ENCODE measurements at regions not wholly inside any gene's neighbourhood (a gene's known extent, or its start where the extent isn't known, plus 50 kb on each side); places are given as distances from the start of the nearest gene placed in this dataset.

DNA sequence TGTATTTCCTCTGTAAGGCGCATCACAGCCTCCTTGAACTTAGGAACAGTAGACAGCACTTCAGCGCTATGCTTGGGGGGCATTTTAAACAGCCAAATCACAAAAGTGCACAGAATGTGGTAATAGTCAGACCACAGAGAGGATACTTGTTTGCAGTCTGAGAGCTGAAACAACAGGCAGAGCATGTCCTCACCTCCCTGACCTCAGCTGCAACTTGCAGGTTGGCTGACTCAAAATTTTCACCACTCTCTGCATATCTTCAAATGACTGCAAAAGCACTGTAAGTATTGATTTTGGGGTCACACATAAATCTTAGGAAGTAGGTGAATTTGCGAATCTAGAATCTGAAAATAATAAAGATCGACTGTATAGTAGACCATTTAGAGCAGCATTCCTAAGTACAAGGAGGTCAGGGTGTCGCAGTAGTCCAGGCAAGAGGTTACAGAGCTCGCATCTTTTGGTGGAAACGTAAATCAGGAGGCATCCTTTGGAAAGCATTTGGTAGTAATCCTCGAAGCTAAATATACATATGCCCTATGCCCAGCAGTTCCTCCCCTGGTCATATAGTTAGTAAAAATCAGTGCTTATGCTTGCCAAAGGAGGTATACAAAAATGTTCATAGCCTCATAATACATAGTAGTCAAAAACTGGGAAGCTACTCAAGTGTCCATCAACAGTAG, 108.2 kb upstream of the MYCN start:
- Histone ChIP-seq H3K4me1 (ENCODE audit: low read length) (no peaks in the 10 kb centered on the region), H4K20me1 (ENCODE audit: insufficient read depth, low read length) (no peaks in the 10 kb centered on the region), H3K27ac (ENCODE audit: low read length) (no peak overlapping the region), H2AFZ (ENCODE audit: low read depth, low read length) (no peak overlapping the region), H3K4me3 (ENCODE audit: low read length) (no peak overlapping the region), H3K4me2 (ENCODE audit: low read length) (no peak overlapping the region), H3K9me3 (ENCODE audit: insufficient read depth, low read length) (no peaks in the 10 kb centered on the region), H3K9ac (ENCODE audit: low read length) (no peak overlapping the region), H3K36me3 (replicated peaks; ENCODE audit: low read depth, low read length) (no peaks in the 10 kb centered on the region), H3K79me2 (ENCODE audit: low read length) (no peaks in the 10 kb centered on the region), H3K27me3 (ENCODE audit: low read depth, low read length) (no peaks in the 10 kb centered on the region)
- TF ChIP-seq CTCF (IDR thresholded peaks at IDR 0.05; ENCODE audit: low read depth, low read length) (no peak), EZH2phosphoT487 (IDR thresholded peaks at IDR 0.05; ENCODE audit: low read depth) (no peak)

DNA sequence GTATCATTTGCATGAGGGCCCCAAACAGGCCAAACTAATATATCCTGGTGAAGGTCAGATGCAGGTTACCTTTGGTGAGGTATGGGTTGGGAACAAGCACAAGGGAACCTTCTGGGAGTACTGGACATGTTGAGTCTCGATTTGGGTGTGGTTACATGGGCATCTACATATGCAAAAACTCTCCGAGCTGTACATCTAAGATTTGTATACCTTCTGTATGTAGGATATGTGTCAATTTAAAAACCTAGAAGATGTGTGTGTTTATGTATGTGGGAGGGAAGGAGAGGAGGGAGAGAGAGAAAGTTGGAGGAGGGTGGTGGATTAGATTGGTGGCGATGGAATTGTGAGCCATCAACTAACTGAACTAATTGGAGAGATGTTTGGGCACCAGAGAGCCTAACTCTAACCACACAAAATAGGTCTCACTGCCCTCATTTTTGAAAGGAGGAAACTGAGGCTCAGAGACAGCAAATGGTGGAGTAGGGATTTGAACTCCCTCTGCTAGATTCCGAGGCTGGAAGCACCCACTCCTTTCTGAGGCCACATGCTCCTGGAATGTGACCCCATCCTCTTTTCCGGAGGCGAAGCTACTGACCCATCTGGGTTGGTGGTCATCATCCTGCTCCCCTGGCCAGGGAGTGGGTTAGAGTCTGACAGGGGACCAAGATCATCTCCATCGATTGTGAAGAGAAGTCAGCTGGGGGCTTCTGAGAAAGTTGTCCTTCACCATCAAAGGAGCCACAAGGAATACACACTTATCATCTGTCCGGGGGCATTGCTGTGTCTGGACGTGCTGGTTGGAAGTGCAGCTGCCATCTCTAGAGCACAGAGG, 107.3 kb upstream of the MYCN start:
- no peaks in the 10 kb centered on the region for H3K27me3 ChIP-seq (ENCODE audit: low read depth, low read length)
- no peak overlapping the region for H3K27ac ChIP-seq (ENCODE audit: low read length)
- no peak overlapping the region for H2AFZ ChIP-seq (ENCODE audit: low read depth, low read length)
- H3K4me2 ChIP-seq (ENCODE audit: low read length) = no peak overlapping the region
- H4K20me1 ChIP-seq (ENCODE audit: insufficient read depth, low read length) = no peaks in the 10 kb centered on the region
- H3K36me3 ChIP-seq (replicated peaks; ENCODE audit: low read depth, low read length) = no peaks in the 10 kb centered on the region
- H3K9ac ChIP-seq (ENCODE audit: low read length) = no peak overlapping the region
- no peaks in the 10 kb centered on the region for H3K9me3 ChIP-seq (ENCODE audit: insufficient read depth, low read length)
- H3K79me2 ChIP-seq (ENCODE audit: low read length) = no peaks in the 10 kb centered on the region
- TF ChIP-seq EZH2phosphoT487 (IDR thresholded peaks at IDR 0.05; ENCODE audit: low read depth) = no peak
- no peak for TF ChIP-seq CTCF (IDR thresholded peaks at IDR 0.05; ENCODE audit: low read depth, low read length)
- H3K4me3 ChIP-seq (ENCODE audit: low read length) = no peak overlapping the region
- H3K4me1 ChIP-seq (ENCODE audit: low read length) = no peaks in the 10 kb centered on the region

DNA sequence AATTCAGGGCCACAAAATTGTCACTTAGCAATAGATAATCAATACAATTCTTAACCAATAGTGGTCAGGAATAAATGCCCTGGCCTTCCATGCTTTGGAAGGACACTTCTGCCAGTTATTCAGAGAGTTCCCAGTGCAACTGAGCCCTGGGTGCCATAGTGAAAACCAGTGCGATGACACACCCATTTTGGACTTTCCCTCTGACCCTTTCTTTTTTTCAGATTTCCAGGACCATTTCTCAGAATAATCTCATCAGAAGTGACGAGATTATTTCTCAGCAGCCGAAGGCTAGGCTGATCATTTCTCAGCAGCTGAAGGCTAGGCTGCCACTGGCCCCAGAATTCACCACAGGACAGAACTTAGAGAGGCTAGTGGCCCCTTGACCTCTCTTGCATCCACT, 106.6 kb upstream of the MYCN start:
- Histone ChIP-seq H3K4me1 (ENCODE audit: low read length) (no peaks in the 10 kb centered on the region), H3K27ac (ENCODE audit: low read length) (no peak overlapping the region), H3K9ac (ENCODE audit: low read length) (no peak overlapping the region), H3K36me3 (replicated peaks; ENCODE audit: low read depth, low read length) (no peaks in the 10 kb centered on the region), H3K27me3 (ENCODE audit: low read depth, low read length) (no peaks in the 10 kb centered on the region), H3K9me3 (ENCODE audit: insufficient read depth, low read length) (no peaks in the 10 kb centered on the region), H4K20me1 (ENCODE audit: insufficient read depth, low read length) (no peaks in the 10 kb centered on the region), H3K4me3 (ENCODE audit: low read length) (no peak overlapping the region), H3K4me2 (ENCODE audit: low read length) (no peak overlapping the region), H2AFZ (ENCODE audit: low read depth, low read length) (no peak overlapping the region), H3K79me2 (ENCODE audit: low read length) (no peaks in the 10 kb centered on the region)
- TF ChIP-seq CTCF (IDR thresholded peaks at IDR 0.05; ENCODE audit: low read depth, low read length) (no peak), EZH2phosphoT487 (IDR thresholded peaks at IDR 0.05; ENCODE audit: low read depth) (no peak)

DNA sequence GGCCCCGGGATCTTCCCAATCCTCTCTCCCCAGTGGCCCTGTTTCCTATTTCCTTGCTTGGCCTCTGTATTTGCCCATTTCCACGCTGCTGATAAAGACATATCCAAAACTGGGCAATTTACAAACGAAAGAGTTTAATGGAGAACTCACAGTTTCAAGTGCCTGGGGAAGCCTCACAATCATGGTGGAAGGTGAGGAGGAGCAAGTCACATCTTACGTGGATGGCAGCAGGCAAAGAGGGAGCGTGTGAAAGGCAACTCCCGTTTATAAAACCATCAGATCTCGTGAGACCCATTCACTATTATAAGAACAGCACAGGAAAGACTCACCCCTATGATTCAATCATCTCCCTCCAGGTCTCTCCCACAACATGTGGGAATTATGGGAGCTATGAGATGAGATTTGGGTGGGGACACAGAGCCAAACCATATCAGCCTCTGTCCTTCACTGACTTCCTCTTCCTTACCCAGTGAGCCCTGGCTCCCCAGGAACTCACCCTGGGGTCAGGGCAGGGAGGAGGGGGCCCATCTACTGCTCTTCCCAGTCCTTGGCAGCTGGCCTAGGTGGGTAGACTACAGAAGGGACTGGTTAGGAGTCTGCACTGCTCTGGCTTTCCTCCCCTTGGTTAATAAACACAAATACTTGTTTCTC, 105.8 kb upstream of the MYCN start:
- Histone ChIP-seq H3K9ac (ENCODE audit: low read length) (no peak overlapping the region), H3K9me3 (ENCODE audit: insufficient read depth, low read length) (no peaks in the 10 kb centered on the region), H3K27ac (ENCODE audit: low read length) (no peak overlapping the region), H3K27me3 (ENCODE audit: low read depth, low read length) (no peaks in the 10 kb centered on the region), H3K4me1 (ENCODE audit: low read length) (no peaks in the 10 kb centered on the region), H2AFZ (ENCODE audit: low read depth, low read length) (no peak overlapping the region), H3K4me2 (ENCODE audit: low read length) (no peak overlapping the region), H3K79me2 (ENCODE audit: low read length) (no peaks in the 10 kb centered on the region), H4K20me1 (ENCODE audit: insufficient read depth, low read length) (no peaks in the 10 kb centered on the region), H3K4me3 (ENCODE audit: low read length) (no peak overlapping the region), H3K36me3 (replicated peaks; ENCODE audit: low read depth, low read length) (no peaks in the 10 kb centered on the region)
- TF ChIP-seq CTCF (IDR thresholded peaks at IDR 0.05; ENCODE audit: low read depth, low read length) = no peak

Measured in OCI-LY3 (cell line).